ENCODE measurements at regions not wholly inside any gene's neighbourhood (a gene's known extent, or its start where the extent isn't known, plus 50 kb on each side); places are given as distances from the start of the nearest gene placed in this dataset.
"Not testable (repeated sequence)": the region's sequence is repeated elsewhere in the genome, so short reads cannot be mapped to it uniquely, and the experiment has no call there.

DNA sequence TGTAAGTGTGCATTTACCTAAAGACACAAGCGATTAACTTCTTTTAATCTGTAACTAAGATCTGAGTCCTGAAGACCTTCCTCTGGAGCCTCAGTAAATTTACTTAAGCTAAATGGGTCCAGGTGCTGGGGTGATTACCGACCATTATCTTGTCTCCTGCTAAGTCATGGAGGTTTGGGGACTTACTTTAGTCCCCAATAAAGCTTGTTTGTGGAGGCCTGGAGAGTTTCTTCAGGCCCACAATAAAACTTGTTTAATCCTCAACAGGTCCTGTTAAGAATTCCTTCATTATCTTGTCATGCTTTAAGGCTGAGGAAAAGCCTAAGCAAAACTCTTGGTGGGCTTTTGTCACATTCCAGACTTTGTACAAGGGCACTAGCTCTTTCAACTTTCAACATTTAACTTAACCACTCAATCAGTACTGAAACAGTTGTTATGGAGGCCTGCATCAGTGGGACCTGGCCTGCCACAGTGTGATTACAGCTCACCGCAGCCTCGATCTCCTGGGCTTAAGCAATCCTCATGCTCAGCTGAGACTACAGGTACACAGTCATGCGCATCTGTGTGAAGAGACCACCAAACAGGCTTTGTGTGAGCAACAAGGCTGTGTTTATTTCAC, 84.0 kb downstream of the FMO4 start:
- DNase-seq (ENCODE audit: low spot score) (no peak), ATAC-seq (ENCODE audit: low FRiP score) (no peak)
- TF ChIP-seq, protein P1, sequence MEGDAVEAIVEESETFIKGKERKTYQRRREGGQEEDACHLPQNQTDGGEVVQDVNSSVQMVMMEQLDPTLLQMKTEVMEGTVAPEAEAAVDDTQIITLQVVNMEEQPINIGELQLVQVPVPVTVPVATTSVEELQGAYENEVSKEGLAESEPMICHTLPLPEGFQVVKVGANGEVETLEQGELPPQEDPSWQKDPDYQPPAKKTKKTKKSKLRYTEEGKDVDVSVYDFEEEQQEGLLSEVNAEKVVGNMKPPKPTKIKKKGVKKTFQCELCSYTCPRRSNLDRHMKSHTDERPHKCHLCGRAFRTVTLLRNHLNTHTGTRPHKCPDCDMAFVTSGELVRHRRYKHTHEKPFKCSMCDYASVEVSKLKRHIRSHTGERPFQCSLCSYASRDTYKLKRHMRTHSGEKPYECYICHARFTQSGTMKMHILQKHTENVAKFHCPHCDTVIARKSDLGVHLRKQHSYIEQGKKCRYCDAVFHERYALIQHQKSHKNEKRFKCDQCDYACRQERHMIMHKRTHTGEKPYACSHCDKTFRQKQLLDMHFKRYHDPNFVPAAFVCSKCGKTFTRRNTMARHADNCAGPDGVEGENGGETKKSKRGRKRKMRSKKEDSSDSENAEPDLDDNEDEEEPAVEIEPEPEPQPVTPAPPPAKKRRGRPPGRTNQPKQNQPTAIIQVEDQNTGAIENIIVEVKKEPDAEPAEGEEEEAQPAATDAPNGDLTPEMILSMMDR (IDR thresholded peaks at IDR 0.05): no peak

DNA sequence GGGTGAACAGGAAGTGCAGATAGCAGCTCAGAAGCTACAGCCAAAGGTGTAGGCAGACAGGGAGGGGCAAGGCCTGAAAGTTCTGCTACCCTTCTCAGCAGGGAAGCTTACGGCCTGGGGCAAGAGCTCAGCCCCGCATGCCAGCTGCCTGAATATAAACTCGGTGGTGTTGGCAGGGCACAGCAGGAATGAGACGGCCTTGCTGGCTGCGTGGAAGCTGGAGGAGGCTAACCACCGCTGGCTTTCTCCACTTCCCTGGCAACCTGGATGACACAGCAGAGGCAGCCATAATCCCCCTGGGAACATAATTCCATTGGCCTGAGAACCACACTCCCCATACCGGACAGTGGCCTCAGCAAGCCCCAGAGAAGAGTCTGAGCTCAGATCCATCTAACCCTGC, 81.9 kb upstream of the PRRC2C start:
- ATAC-seq (ENCODE audit: low FRiP score): no peak
- no peak for DNase-seq (ENCODE audit: low spot score)
- TF ChIP-seq, protein P1 (IDR thresholded peaks at IDR 0.05): no peak

DNA sequence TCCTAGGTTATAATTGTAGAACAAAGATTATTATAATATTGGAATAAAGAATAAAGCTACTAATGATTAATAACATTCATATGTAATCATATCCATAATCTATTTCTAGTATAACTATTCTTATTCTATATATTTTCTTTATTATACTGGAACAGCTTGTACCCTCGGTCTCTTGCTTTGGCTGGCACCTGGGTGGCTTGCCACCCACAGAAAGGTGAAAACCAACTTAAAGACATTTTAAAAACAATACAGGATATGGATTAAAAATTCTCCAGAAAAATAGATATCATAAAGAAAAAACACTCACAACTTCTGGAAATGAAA, 80.0 kb upstream of the PRRC2C start:
- ATAC-seq (ENCODE audit: low FRiP score) (no peak), DNase-seq (ENCODE audit: low spot score) (no peak)
- TF ChIP-seq, protein P1 (IDR thresholded peaks at IDR 0.05): no peak

DNA sequence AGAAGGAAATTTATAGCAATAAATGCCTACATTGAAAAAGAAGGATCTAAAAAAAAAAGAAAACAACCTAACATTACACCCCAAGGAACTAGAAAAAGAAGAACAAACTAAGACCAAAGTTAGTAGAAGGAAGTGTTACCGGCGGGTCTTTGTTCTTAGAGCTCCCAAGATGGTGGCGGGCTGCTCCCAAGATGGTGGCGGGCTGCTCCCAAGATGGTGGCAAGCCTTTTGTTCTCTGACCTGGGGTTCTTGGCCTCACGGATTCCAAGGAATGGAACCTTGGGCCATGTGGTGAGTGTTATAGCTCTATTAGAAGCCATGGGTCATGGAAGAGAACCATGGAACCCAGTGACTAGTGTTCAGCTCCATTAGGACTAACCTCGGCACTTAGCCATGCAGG, 71.8 kb upstream of the PRRC2C start:
- not testable (repeated sequence) for DNase-seq (ENCODE audit: low spot score); ATAC-seq (ENCODE audit: low FRiP score)

DNA sequence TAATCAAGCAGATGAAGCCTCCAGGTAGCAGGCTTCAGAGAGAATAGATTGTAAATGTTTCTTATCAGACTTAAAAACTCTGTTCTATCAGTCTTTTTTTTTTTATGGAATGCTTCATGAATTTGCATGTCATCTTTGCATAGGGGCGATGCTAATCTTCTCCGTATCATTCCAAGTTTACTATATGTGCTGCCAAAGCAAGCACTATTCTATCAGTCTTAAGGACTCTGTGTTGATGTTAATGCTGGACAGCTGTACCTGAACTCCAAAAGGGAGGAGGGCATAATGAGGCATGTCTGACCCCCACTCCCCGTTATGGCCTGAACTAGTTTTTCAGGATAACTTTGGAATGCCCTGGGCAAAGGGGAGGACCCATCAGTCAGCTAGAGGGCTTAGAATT, 66.8 kb upstream of the PRRC2C start:
- ATAC-seq (ENCODE audit: low FRiP score): no peak
- no peak for DNase-seq (ENCODE audit: low spot score)
- TF ChIP-seq, protein P1 (IDR thresholded peaks at IDR 0.05): no peak

DNA sequence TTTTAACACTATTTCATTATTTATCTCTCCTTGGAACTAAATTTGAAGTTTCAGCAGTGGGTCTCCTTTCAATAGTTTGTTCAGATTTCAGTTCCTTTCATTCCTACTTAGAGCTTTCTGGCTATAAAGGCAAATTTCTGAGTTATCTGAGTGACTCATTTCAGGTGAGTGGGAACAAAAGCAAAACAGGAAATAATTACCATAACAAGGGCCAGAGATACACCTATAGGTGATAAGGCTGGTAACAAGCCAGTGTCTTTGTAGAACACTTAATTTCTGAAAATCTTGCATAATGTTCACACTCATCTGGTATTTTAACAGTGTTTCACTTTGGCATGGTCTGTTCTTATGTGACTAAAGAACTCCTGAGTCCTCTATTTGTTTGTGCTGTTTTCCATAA, 64.5 kb upstream of the PRRC2C start:
- ATAC-seq (ENCODE audit: low FRiP score) (no peak), DNase-seq (ENCODE audit: low spot score) (no peak)
- TF ChIP-seq, protein P1 (IDR thresholded peaks at IDR 0.05): no peak

DNA sequence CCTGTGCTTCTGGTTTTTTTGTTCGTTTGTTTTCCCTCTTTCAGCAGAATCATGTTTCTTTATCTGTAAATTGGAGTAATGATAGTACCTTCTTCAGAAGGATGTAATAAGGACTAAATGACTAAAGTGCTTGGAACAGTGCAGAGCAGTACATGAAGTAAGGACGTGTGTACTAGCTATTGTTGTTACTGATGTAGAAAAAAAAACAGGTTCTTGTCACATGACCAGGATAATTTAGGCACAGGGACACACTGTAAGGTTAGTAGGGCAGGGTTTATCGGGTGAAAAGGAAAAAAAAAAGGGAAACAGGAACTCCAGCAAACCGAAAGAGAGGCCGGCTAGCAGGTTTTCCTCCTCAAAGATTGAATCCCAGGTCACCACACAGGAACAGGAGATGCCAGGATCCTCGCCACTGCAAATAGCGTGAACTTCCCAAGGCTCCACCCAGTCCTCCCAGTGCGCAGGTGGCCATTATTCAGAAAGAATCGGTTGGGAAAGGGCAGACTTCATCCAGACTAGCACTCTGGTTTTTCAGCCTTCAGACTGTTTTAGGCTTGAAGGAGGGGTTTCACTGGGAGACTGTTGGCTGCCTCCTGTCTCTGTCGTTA, 63.8 kb upstream of the PRRC2C start:
- ATAC-seq (ENCODE audit: low FRiP score) (no peak), DNase-seq (ENCODE audit: low spot score) (no peak)
- TF ChIP-seq, protein P1 (IDR thresholded peaks at IDR 0.05): no peak

Data from omental fat pad (tissue), 3 donors.